HG03571 (cell line): ENCODE measurements at regions not wholly inside any gene's neighbourhood (a gene's known extent, or its start where the extent isn't known, plus 50 kb on each side); places are given as distances from the start of the nearest gene placed in this dataset.

ENCODE experiments used
- ATAC-seq: cut with Tn5 transposase; IDR thresholded peaks from one replicate; pipeline ENCODE4 v1.9.1; 2021; ENCODE audit not compliant: unreplicated experiment

GRCh38 chr13:22387899-22388298 is 717.0 kb downstream of the FGF9 start:
- ATAC-seq, result no peak

- ATAC-seq, result no peak
Observed at GRCh38 chr13:22399801-22400420, 729.0 kb downstream of the FGF9 start.

- no peak for ATAC-seq
Observed at GRCh38 chr13:22402682-22403081, 731.8 kb downstream of the FGF9 start.

- no peak for ATAC-seq
Observed at GRCh38 chr13:22403144-22403543, 732.3 kb downstream of the FGF9 start.

GRCh38 chr13:22405891-22406290 is 735.0 kb downstream of the FGF9 start:
- no peak for ATAC-seq

- ATAC-seq, result no peak
Observed at GRCh38 chr13:22412452-22412851, 741.6 kb downstream of the FGF9 start.

GRCh38 chr13:22422023-22422422 is 751.1 kb downstream of the FGF9 start:
- ATAC-seq, result no peak

- no peak for ATAC-seq
Observed at GRCh38 chr13:22422712-22423111, 751.8 kb downstream of the FGF9 start.

- ATAC-seq, result no peak
Observed at GRCh38 chr13:22423261-22423660, 752.4 kb downstream of the FGF9 start.

GRCh38 chr13:22425087-22425486 is 754.2 kb downstream of the FGF9 start:
- no peak for ATAC-seq

GRCh38 chr13:22427066-22427465 is 753.7 kb upstream of the SGCG start:
- no peak for ATAC-seq

- ATAC-seq, result no peak
Observed at GRCh38 chr13:22427783-22428182, 753.0 kb upstream of the SGCG start.

GRCh38 chr13:22428188-22428828 is 752.5 kb upstream of the SGCG start:
- ATAC-seq, result no peak

GRCh38 chr13:22432690-22433089 is 748.1 kb upstream of the SGCG start:
- ATAC-seq, result no peak

- ATAC-seq, result no peak
Observed at GRCh38 chr13:22447132-22447886, 733.5 kb upstream of the SGCG start.

- no peak for ATAC-seq
Observed at GRCh38 chr13:22449251-22449650, 731.5 kb upstream of the SGCG start.

GRCh38 chr13:22451327-22451741 is 729.4 kb upstream of the SGCG start:
- ATAC-seq, result no peak

GRCh38 chr13:22454586-22454985 is 726.2 kb upstream of the SGCG start:
- ATAC-seq, result no peak

- ATAC-seq, result no peak
Observed at GRCh38 chr13:22455036-22455435, 725.7 kb upstream of the SGCG start.

GRCh38 chr13:22461854-22462490 is 718.8 kb upstream of the SGCG start:
- no peak for ATAC-seq

- ATAC-seq, result no peak
Observed at GRCh38 chr13:22463089-22463488, 717.7 kb upstream of the SGCG start.

GRCh38 chr13:22468045-22468444 is 712.7 kb upstream of the SGCG start:
- no peak for ATAC-seq
